A673 (cell line): ENCODE measurements at regions not wholly inside any gene's neighbourhood (a gene's known extent, or its start where the extent isn't known, plus 50 kb on each side); places are given as distances from the start of the nearest gene placed in this dataset.

Experiments used
- EZH2 ChIP-seq: fragments of 200-600 bp; sonication (generic); IDR thresholded peaks from 2 replicates; pipeline ENCODE4 v1.6.1; 2017; ENCODE audit warnings: borderline replicate concordance, low read depth, mild to moderate bottlenecking, mixed read lengths, antibody characterized with exemption, low read length; ENCODE audit not compliant: poor library complexity, severe bottlenecking
- TF ChIP-seq, protein P1 (sequence below): fragments of 300-800, 200-600 bp; sonication (generic); conservative IDR thresholded peaks from 2 replicates; pipeline ENCODE4 v1.5.1; 2017; ENCODE audit warnings: low read depth, mild to moderate bottlenecking, antibody characterized with exemption, low read length, moderate library complexity, mixed read lengths

DNA sequence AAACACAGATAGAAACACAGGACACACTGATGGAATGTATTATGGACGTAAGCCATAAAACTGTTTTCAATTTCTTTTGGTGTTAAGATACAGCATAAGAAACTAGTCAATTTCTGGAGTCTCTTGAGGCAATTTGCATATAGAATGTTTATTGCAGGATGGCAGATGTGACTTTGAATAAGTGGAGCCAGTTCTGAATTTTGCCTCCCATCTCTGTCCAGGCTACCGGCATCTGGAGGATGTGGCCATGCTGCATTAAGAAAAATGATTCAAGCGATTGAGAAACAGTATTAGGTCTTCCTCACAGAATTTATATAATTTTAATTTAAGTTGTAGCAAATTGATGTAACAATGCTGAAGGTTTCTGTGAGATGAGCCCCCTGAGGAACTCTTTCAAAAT, 81.5 kb downstream of the CHST2 start:
- TF ChIP-seq, protein P1, sequence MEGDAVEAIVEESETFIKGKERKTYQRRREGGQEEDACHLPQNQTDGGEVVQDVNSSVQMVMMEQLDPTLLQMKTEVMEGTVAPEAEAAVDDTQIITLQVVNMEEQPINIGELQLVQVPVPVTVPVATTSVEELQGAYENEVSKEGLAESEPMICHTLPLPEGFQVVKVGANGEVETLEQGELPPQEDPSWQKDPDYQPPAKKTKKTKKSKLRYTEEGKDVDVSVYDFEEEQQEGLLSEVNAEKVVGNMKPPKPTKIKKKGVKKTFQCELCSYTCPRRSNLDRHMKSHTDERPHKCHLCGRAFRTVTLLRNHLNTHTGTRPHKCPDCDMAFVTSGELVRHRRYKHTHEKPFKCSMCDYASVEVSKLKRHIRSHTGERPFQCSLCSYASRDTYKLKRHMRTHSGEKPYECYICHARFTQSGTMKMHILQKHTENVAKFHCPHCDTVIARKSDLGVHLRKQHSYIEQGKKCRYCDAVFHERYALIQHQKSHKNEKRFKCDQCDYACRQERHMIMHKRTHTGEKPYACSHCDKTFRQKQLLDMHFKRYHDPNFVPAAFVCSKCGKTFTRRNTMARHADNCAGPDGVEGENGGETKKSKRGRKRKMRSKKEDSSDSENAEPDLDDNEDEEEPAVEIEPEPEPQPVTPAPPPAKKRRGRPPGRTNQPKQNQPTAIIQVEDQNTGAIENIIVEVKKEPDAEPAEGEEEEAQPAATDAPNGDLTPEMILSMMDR = no peak
- no peak for TF ChIP-seq EZH2
